ENCODE measurements at regions not wholly inside any gene's neighbourhood (a gene's known extent, or its start where the extent isn't known, plus 50 kb on each side); places are given as distances from the start of the nearest gene placed in this dataset.
"Not testable (repeated sequence)": the region's sequence is repeated elsewhere in the genome, so short reads cannot be mapped to it uniquely, and the experiment has no call there.

DNA sequence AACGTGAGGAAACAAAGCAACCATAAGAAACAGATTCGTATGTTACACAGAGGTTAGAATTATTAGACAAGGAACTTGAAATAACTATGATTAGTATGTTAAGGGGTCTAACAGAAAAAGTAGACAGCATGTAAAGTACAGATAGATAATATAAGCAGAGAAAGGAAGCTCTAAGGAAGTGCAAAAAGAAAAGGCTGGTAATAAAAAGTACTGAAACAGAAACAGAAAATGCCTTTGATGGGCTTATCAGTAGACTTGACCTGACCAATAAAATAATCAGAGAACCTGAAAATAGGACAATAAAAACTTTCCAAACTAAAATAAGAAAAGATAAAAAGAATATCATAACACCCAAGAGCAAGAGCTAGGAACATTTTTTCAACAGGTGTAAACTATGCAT is 225.8 kb downstream of the RND3 start:
- no peak for DNase-seq

DNA sequence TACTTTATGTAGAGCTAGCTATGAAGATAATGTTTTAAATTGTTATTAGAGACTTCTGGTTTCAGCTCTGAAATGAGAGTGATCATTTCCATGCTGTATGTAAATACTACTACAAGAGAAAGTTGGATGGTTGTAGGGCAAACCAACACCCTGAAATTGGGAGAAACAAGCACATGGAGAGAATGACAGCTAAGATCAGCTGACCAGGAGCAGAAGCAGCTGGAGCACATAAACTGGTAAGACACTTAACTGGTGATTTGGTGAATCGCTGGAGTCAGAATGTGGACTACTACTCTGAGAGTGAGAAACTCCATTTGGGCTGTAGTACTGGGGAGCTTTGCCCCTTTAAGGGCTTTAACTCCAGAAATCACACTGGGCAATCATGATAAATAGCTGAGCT is 226.8 kb downstream of the RND3 start:
- DNase-seq: no peak

DNA sequence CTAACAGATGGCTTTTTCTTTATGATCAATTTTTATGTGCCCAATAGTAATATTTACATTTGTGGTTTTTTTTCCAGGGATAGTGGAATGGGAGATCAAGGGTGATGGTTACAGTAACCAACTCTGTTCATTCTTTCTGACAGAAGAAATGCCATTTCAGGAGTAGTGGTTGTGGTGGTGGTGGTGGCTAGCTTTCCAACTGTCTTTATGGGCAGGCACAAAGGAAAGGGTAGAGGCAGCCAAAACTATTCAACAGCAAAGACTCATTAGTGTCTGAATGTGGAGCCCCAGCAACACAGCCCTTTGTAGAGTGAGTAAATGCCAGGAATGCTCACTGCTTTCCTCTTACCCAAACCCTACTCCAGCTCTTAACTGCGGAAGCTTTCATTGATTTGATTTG is 227.7 kb downstream of the RND3 start:
- DNase-seq: no peak

DNA sequence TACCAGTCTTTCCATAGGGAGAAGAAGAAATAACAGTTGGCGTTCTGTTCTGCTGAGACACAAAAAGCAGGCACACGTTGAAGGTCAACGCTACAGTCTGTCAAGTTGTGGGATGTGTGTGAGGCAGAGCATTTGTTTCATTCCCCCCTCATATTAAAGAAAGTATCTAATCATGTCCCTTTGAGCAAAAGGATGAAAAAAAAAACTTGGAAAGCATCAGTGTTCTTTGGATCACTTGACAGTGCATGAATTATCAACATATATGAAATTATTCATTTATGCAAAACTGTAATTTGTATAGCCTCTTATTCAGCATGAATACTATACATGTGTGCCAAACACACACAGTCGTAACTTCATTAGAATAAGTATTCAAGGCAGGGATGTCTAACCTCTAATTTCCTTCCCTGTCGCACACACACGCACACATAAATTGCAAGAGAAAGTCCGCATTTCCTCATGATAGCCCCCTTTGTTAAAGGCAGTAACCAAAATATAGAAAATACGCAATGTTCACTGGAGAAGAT is 228.6 kb downstream of the RND3 start:
- no peak for DNase-seq

DNA sequence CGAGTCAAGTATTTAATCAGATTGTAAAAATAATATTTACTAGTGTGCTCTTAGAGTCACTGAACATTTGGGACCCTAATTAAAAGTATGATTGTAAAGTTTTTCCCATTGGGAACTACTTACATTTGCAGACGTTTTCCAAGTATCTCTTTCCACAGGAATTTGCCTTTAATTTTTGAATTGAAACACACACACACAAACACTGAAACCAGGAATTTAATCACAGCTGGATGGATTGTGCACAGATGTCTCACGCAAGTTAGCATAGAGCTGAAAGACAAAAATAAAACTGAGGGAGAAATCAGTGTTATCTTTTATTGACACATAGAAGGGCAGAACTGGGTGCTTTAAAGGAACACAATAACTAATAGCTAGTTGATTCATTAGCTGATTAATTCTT is 230.7 kb downstream of the RND3 start:
- no peak for DNase-seq

DNA sequence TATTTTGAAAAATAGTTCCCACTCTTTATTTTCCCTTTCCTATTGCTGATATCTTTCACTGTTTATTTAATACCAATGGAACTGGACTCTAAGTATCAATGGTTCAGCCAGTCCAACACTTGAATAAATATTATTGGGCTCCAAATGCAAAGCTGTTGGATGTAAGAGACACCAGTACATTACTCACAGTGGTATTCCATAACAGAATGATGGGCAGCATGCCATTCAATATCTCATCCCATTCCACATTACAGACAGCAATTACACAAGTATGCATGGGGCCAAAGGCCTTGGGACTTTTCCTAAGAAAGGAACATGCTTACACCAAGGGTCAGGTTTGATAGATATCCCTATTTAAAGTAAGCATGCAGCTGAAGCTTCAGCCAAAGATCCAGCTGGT is 231.9 kb downstream of the RND3 start:
- DNase-seq: no peak

DNA sequence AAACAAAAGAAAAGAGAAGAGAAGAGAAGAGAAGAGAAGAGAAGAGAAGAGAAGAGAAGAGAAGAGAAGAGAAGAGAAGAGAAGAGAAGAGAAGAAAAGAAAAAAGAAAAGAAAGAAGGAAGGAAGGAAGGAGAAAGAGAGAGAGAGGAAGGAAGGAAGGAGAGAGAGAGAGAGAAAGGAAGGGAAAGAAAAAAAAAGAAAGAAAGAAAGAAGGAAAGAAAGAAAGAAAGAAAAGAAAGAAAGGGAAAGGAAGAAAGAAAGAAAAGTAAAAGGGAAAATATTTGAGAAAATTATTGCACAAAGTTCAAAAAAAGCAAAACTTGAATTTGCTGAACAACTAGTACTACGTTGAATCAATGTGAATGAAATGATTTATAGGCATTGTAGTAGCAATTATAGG is 237.7 kb downstream of the RND3 start:
- DNase-seq: not testable (repeated sequence)

DNA sequence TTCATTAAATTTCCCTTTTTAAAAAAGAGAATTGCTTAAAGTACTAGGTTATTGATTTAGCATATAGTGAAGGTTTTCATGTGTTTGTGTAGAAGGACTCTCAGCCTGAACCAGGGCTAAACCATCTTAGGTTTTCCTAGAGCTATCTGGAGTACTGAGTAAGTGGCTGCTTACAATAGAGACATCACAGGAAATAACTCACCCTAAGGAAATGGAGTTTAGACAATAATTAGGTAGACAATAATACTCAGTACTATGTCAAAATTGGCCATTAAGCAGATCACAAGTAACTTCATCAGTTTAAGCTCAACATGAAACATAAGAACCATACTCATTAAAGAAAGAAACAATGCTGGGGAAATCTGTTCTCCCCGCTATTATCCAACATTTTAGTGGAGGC is 240.0 kb downstream of the RND3 start:
- no peak for DNase-seq

DNA sequence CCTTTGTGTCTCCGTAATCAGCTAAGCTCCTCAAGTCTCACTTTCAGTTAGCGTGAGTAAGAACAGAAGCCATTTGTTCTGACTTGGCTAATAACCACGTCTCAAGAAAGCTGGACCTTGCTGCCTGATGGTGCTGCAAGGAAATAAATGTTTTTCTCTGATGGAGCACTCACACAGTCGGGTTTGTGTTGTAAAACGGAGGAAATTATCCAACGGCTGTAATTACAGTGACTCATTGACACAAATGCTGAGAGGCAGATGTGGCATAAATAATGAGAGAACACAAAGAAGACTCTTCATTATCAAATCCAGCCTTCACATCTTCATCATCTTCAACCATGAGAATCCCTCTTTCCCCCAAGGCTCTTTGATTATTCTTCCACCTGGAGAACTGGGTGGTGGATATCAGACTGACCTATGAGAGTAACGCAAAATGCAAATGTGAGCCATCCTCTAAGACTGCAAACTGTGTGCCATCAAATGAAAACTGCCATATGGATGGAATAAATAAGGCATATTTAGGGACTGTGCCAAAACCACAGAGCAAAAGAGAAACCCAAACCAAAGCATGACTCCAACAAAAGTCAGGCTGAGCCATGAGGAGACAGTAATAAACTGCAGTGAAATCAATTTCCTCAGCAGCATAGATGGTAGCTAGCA is 252.6 kb downstream of the RND3 start:
- DNase-seq: peak; percentile 8

DNA sequence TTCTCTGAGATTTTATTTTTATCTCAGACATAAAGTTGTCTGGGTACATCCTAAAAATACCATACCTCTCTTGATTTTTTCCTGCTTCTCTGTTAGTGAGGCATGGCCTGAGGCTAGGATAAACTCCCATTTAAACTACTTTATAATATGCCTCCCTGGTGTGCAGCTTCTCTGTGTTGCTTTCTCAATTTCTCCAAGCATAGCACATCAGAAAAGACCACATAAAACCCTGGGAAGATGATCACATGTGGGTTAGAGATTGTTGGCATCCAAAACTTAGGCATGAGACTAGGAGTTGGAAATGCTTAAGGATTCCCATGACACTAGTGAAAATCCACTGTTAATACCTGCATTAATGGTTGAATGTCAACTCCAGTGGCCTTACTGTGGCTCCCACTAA is 254.6 kb downstream of the RND3 start:
- no peak for DNase-seq

DNA sequence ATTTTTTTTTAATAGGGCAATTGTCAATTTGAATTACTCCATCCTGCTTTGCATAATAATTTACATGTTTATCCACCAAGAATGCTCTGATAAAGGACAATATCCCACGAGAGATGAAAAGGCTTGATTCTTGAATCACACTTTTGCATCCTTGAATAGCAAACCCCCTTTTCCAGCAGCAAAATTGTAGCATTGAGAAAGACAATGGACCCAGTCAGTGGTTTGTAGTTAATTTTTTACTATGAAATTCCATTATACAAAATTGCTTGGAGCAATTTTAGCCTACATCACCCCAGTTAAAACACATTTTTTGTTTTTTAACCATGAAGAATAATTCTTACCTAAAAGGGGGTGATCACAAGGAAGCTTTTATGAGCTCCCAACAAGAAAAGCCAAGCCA is 255.1 kb downstream of the RND3 start:
- no peak for DNase-seq

DNA sequence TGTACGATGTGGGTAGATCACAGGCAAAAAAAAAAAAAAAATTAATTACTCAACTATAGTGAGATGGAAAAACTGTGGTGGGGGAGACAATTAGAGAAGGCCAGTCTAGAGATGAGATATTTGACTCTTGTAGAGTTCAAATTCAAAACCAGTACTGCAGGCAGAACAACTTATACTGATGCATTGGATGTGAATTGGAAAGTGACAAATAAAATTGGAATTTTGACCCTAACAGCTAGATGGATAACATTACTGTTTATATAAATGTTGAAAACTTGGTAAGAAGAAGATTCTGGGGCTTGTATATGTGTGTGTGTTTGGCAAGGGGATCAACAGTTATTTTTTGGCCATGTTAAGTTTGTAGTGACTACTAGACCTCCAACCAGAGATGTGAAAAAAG is 256.9 kb downstream of the RND3 start:
- no peak for DNase-seq

DNA sequence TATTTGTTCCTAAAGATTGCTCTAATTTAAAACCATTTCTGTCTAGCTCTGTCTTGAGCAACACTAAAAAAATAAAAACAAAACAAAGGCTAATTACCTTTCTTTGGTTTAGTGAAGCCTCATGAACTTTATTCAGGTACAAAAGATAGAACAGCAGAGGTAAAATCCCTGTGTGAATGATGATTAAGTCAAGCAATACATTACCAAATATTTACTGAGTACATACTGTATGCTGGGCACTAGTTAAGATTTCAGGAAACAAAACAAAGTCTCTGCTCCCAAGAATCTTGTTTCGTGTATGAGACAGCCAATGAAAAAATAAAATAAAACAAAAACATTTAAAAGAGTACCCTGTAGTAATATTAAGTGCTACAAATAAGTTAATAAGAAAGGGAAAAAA is 257.5 kb downstream of the RND3 start:
- no peak for DNase-seq

DNA sequence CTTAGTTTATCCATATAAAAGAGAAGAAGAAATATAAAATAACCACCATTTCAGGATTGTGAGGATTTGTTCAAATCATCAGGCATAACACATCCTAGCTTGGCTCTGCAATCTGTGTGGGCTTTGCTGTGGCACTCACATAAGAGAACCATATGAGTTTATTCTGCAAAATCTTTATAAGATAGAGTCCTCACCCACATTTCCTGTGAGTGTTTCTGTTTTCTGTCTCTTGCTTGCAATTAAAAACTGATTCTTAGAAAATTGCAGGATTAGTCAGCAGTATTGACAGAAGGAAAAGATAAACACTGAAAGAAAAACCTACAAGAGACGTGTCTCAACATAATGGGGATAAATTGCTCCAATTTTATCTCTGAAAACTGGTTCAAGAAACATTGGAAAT is 258.5 kb downstream of the RND3 start:
- no peak for DNase-seq

DNA sequence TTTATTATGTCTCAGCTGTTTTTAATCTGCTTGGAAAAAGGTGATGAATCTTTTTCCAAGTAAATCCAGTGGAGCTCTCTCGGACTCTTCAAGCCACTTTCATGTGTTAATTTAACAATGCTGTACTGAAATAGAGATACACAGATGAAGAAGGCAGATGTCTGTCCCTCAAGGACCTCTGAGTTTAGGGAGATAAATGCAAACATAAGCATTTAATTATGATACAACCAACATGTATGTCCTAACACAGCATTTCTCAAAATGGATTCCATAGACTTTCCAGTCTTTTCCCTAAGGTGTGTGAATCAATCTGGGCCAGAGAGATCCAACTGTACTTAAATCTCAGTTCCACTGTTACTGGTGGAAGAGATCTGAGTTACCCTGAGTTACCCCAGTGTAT is 262.4 kb downstream of the RND3 start:
- DNase-seq: no peak

DNA sequence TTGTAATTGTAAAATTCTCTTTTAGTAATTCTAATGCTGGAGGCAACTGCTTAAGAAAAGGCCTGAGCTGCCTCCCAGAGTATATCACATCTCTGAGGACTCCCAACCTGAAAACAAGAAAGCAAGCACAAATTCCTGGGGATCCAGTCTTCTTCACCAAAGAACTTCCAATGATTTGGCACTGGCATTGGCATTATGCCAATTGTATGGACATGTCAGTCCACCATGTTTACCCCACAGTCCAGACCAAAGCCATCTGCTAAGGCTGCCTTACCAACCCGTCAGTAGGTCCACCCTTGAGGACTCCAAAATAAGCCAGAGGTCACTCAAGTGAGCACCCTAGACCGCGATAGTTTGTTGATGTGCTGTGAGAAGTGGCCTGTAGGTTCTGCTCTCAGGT is 263.1 kb downstream of the RND3 start:
- DNase-seq: no peak

DNA sequence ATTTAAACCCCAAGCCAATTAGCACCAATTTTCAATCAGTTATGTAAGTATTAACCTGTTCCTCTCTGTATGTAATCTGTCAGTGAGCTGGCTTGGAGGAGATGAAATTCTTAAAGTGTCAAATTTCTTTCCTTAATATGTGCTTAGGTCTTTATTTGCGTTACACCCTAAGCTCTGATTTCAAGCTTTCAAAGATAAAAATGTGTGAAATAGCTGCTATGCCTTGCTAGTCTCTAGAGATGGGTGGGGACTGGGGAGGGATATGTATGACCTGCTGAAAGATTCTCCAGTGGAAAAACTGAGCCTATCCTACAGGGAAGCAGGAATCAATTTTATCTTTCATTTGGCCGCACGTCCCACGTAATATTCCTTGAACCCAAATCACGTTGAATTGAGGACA is 264.5 kb downstream of the RND3 start:
- DNase-seq: no peak

DNA sequence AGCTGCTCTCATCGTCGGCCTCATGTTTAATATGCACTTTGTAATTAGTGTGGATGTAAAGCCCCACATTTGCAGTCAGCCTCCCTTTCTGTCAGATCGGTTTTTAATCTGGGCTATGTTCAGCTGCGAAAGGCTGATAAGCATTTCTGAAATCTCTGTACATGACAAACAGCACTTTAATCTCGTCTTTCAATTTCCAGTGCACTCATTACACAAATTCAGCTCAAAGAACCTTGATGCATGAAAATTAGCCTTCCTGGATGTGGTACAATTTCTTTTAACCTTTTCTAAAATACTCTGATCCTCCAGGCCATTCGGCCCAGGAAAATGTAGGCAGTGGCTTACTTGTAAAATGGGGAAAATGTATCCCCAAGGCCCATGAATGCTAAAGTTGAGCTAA is 265.1 kb downstream of the RND3 start:
- no peak for DNase-seq

DNA sequence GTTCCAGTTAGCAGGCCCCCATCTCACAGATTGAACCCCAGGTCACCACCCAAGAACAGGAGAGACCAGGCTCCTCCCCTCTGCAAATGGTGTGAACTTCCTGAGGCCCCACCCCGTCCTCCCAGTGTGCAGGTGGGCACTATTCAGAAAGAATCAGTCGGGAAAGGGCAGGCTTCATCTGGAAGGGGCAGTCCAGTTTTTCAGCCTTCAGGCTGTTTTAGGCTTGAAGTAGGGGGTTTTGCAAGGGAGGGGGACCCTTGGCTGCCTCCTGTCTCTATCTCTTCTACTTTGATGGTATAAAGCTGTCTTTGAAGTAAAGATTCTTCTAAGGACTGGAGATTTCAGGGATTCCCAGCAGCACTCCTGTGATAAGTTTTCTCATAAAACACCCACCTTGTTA is 267.6 kb downstream of the RND3 start:
- DNase-seq: no peak

DNA sequence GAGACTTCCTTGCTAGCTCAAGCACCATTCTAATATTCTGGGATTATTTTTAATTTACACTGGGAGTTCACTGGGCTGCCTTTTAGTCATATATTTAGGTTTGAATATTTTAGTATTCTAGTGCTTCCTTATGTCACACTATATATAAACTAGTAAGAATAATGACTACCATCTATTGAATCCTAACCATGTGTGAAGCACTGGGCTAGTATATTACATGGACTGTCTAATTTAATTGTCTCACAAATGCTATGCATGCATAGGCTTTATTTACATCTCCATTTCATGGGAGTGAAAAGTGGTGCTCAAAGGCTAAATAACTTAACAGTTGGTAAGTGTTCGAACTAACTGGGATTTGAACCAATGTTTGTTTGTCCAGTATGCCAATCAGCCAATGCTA is 272.4 kb downstream of the RND3 start:
- DNase-seq: no peak

DNA sequence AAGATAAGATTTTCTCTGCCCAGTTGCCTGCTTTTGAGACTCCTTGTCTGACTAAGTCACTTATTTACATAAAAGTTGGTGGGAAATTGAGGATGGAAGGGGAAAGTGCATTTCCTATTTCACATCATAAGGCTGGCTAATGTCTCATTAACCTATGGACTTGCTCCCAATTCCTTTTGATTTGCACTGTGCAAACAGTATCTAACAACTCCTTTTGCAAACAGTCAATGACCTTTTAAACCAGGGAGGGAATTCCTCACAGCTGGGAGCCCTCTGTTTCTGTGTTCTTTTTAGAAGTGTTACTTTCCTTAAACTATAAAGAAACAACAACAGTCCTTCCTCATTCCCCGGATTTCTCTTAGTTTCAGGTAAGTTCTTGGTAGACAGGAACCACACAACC is 272.8 kb downstream of the RND3 start:
- DNase-seq: no peak

DNA sequence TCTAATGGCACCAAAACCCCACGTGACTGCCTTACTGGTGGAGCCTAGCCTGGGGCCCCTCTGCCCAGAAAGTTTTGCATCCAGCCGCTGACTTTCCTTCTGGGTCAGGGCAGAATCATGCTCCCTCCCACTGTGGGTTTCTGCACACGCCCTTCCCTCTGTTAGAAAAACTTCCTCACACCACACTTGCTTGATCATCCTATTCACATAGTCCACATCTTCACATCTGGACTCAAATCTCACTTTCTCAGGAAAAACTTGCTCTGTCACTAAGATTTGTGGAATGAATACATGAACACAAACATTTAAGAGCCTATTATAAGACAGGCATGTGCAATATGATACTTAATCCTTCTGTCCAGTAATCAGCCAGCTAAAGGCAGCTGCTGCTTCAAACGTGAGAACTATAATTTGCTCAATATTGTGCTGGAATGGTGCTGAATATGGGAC is 274.7 kb downstream of the RND3 start:
- no peak for DNase-seq

DNA sequence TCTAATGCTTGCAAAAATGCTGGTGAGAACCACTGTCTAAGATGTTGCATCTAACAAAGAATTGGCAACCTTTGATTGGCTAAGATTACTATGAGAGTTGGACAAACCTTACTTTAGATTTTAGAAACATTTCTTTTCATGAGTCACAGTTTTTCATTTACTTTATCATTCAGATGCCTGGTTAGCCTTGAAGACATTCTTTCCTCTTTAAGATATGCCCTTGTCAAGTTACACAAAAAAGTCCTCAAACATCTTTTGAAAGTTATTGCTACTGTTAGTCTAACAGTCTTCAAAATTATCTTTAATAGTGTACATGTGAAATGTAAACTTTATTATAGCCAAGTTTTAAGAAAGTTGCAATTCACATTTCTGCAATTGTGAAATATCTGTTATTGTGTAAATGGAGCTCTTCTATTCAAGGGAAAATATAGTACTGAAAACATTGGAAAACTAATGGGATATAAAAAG is 276.3 kb downstream of the RND3 start:
- DNase-seq: no peak

DNA sequence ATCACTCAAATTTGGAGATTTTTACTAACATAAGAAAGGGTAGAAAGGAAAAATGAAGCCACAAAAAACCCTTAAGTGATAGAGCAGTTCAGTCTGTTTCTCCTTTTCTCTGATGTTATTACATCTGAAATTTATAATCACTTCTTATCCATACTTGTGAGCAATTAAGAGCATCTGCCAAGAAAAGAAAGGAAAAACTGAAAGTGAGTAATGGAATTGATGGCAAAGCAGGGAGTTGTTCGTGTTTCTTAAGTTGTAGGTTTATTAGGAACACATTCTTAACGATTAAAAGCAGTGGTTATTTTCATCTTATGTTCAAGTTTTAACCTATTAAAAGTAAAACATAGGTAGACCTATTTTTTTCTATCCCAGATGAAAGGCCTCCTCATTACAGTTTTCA is 277.7 kb downstream of the RND3 start:
- no peak for DNase-seq

DNA sequence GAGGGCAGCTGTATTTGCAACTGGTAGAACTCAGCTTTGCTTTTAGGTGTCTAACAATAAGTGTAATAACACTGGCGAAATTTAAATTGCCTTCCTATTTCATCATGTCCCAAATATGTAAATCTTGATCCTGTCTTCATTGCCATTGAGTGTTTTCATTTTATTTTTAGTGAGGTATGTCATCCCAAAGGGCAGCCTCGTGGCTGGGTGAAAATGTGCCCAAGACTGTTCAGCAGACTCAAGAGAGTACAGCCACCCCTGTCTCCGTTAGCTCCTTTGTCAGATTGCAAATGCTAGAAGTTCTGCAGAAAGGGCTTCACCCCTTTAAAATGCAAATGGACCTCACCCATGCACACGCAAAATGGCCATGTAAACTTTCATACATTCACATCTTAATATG is 278.8 kb downstream of the RND3 start:
- no peak for DNase-seq
